ENCODE measurements at regions not wholly inside any gene's neighbourhood (a gene's known extent, or its start where the extent isn't known, plus 50 kb on each side); places are given as distances from the start of the nearest gene placed in this dataset.

GRCh38 chr13:53783471-53783870 is 754.9 kb downstream of the OLFM4 start:
- Histone ChIP-seq H3K9me3 (ENCODE audit: control insufficient read depth, low read depth, low read length) (no peaks in the 10 kb centered on the region), H3K36me3 (ENCODE audit: control insufficient read depth in 2 of 2, extremely low read depth in 1 of 2, insufficient read depth in 2 of 2, low read length in 2 of 2) (no peaks in the 10 kb centered on the region), H3K4me3 (ENCODE audit: control insufficient read depth in 2 of 3, extremely low read depth in 1 of 3, insufficient read depth in 2 of 3, low read depth in 1 of 3, low read length in 3 of 3) (no peak overlapping the region), H3K79me2 (ENCODE audit: control insufficient read depth, insufficient read depth, low read length) (no peaks in the 10 kb centered on the region), H3K9me1 (ENCODE audit: control insufficient read depth, extremely low read depth, insufficient read depth, low read length) (no peaks in the 10 kb centered on the region), H3K4me1 (ENCODE audit: control insufficient read depth, extremely low read depth, insufficient read depth, low read length) (no peaks in the 10 kb centered on the region), H3K27ac (ENCODE audit: control insufficient read depth, insufficient read depth, low read length) (no peak overlapping the region), H3K27me3 (ENCODE audit: control insufficient read depth, extremely low read depth, insufficient read depth, low read length) (no peaks in the 10 kb centered on the region), H2AFZ (ENCODE audit: control insufficient read depth, low read length) (no peak overlapping the region), H3K4me2 (ENCODE audit: control insufficient read depth, extremely low read depth, insufficient read depth, low read depth, low read length) (no peak overlapping the region), H4K20me1 (ENCODE audit: control insufficient read depth, extremely low read depth, insufficient read depth, low read length) (no peaks in the 10 kb centered on the region), H3K9ac (ENCODE audit: control insufficient read depth, extremely low read depth, insufficient read depth, low read length) (no peak overlapping the region)
- dilution Hi-C loops (cut with MboI; ENCODE audit: extremely low pct_ligation_motif_present, low sequenced_read_pairs) = no loop called here
- no peak for FAIRE-seq
- no peak for DNase-seq (ENCODE audit: low read depth, low spot score)
- TF ChIP-seq CTCF (optimal IDR thresholded peaks at IDR 0.05 in 1 of 3, IDR thresholded peaks at IDR 0.05 in 1 of 3, conservative IDR thresholded peaks at IDR 0.05 in 1 of 3; ENCODE audit: extremely low read depth in 1 of 3, insufficient read depth in 2 of 3, low read length in 3 of 3) = no peak
- TF ChIP-seq EZH2 (IDR thresholded peaks at IDR 0.05; ENCODE audit: low read length) = no peak

GRCh38 chr13:53788286-53788685 is 759.7 kb downstream of the OLFM4 start:
- H3K27me3 ChIP-seq (ENCODE audit: control insufficient read depth, extremely low read depth, insufficient read depth, low read length) = no peaks in the 10 kb centered on the region
- H3K4me1 ChIP-seq (ENCODE audit: control insufficient read depth, extremely low read depth, insufficient read depth, low read length) = no peaks in the 10 kb centered on the region
- DNase-seq (ENCODE audit: low read depth, low spot score) (no peak), FAIRE-seq (no peak)
- TF ChIP-seq CTCF (optimal IDR thresholded peaks at IDR 0.05 in 1 of 3, IDR thresholded peaks at IDR 0.05 in 1 of 3, conservative IDR thresholded peaks at IDR 0.05 in 1 of 3; ENCODE audit: extremely low read depth in 1 of 3, insufficient read depth in 2 of 3, low read length in 3 of 3) (no peak), EZH2 (IDR thresholded peaks at IDR 0.05; ENCODE audit: low read length) (no peak)
- dilution Hi-C loops (cut with MboI; ENCODE audit: extremely low pct_ligation_motif_present, low sequenced_read_pairs) = no loop called here
- H3K36me3 ChIP-seq (ENCODE audit: control insufficient read depth in 2 of 2, extremely low read depth in 1 of 2, insufficient read depth in 2 of 2, low read length in 2 of 2) = no peaks in the 10 kb centered on the region
- H3K27ac ChIP-seq (ENCODE audit: control insufficient read depth, insufficient read depth, low read length) = no peak overlapping the region
- H3K9me1 ChIP-seq (ENCODE audit: control insufficient read depth, extremely low read depth, insufficient read depth, low read length) = no peaks in the 10 kb centered on the region
- no peak overlapping the region for H2AFZ ChIP-seq (ENCODE audit: control insufficient read depth, low read length)
- no peak overlapping the region for H3K9ac ChIP-seq (ENCODE audit: control insufficient read depth, extremely low read depth, insufficient read depth, low read length)
- no peak overlapping the region for H3K4me3 ChIP-seq (ENCODE audit: control insufficient read depth in 2 of 3, extremely low read depth in 1 of 3, insufficient read depth in 2 of 3, low read depth in 1 of 3, low read length in 3 of 3)
- no peaks in the 10 kb centered on the region for H3K79me2 ChIP-seq (ENCODE audit: control insufficient read depth, insufficient read depth, low read length)
- no peaks in the 10 kb centered on the region for H4K20me1 ChIP-seq (ENCODE audit: control insufficient read depth, extremely low read depth, insufficient read depth, low read length)
- no peak overlapping the region for H3K4me2 ChIP-seq (ENCODE audit: control insufficient read depth, extremely low read depth, insufficient read depth, low read depth, low read length)
- no peaks in the 10 kb centered on the region for H3K9me3 ChIP-seq (ENCODE audit: control insufficient read depth, low read depth, low read length)
